HL-60 (cell line): ENCODE measurements at regions not wholly inside any gene's neighbourhood (a gene's known extent, or its start where the extent isn't known, plus 50 kb on each side); places are given as distances from the start of the nearest gene placed in this dataset.

Source experiments
- DNase-seq, 2 experiments: peaks; one replicate each; pipeline ENCODE4 v3.0.0-alpha.2; 2010 to 2020; ENCODE audit warnings: low read depth in 1 of 2, low spot score in 1 of 2
- H3K27ac ChIP-seq: fragments of 250-450 bp; sonication (Bioruptor Pico); replicated peaks from 2 replicates; pipeline ENCODE4 v1.5.1; 2020; ENCODE audit warnings: mild to moderate bottlenecking, moderate library complexity
- H3K27me3 ChIP-seq: fragments of 250-450 bp; sonication (Bioruptor Pico); 2 replicates; pipeline ENCODE4 v1.5.1; 2021; ENCODE audit warnings: mild to moderate bottlenecking, moderate library complexity; ENCODE audit not compliant: insufficient read depth, poor library complexity, severe bottlenecking
- H3K4me3 ChIP-seq: replicated peaks from 2 replicates; pipeline ENCODE4 v1.5.1; 2011; ENCODE audit warnings: mild to moderate bottlenecking, control low read depth, low read length; ENCODE audit not compliant: insufficient read depth
- GABPA ChIP-seq: IDR thresholded peaks from 2 replicates; pipeline ENCODE4 v1.6.1; 2012; ENCODE audit warnings: low read depth
- POLR2AphosphoS5 ChIP-seq: IDR thresholded peaks from 2 replicates; pipeline ENCODE4 v1.6.1; 2012; ENCODE audit warnings: low read depth
- SPI1 ChIP-seq: IDR thresholded peaks from 2 replicates; pipeline ENCODE4 v1.6.1; 2012; ENCODE audit warnings: low read depth, mild to moderate bottlenecking, borderline replicate concordance
- TF ChIP-seq, protein P1 (sequence below): IDR thresholded peaks from one replicate; pipeline ENCODE4 v1.5.1; 2011; ENCODE audit warnings: low read length, control low read depth, inconsistent platforms; ENCODE audit not compliant: insufficient read depth
- TF ChIP-seq, protein P2 (sequence below): IDR thresholded peaks from 2 replicates; pipeline ENCODE4 v1.6.1; 2012; ENCODE audit warnings: low read depth; ENCODE audit not compliant: insufficient replicate concordance

GRCh38 chr7:106196460-106197021 is 84.4 kb upstream of the SYPL1 start:
- Histone ChIP-seq H3K4me3 (no peak overlapping the region), H3K27ac (no peak overlapping the region), H3K27me3 (no peaks in the 10 kb centered on the region)
- no peak for DNase-seq
- no peak for TF ChIP-seq SPI1
- TF ChIP-seq, protein P1, sequence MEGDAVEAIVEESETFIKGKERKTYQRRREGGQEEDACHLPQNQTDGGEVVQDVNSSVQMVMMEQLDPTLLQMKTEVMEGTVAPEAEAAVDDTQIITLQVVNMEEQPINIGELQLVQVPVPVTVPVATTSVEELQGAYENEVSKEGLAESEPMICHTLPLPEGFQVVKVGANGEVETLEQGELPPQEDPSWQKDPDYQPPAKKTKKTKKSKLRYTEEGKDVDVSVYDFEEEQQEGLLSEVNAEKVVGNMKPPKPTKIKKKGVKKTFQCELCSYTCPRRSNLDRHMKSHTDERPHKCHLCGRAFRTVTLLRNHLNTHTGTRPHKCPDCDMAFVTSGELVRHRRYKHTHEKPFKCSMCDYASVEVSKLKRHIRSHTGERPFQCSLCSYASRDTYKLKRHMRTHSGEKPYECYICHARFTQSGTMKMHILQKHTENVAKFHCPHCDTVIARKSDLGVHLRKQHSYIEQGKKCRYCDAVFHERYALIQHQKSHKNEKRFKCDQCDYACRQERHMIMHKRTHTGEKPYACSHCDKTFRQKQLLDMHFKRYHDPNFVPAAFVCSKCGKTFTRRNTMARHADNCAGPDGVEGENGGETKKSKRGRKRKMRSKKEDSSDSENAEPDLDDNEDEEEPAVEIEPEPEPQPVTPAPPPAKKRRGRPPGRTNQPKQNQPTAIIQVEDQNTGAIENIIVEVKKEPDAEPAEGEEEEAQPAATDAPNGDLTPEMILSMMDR = no peak
- TF ChIP-seq, protein P2, sequence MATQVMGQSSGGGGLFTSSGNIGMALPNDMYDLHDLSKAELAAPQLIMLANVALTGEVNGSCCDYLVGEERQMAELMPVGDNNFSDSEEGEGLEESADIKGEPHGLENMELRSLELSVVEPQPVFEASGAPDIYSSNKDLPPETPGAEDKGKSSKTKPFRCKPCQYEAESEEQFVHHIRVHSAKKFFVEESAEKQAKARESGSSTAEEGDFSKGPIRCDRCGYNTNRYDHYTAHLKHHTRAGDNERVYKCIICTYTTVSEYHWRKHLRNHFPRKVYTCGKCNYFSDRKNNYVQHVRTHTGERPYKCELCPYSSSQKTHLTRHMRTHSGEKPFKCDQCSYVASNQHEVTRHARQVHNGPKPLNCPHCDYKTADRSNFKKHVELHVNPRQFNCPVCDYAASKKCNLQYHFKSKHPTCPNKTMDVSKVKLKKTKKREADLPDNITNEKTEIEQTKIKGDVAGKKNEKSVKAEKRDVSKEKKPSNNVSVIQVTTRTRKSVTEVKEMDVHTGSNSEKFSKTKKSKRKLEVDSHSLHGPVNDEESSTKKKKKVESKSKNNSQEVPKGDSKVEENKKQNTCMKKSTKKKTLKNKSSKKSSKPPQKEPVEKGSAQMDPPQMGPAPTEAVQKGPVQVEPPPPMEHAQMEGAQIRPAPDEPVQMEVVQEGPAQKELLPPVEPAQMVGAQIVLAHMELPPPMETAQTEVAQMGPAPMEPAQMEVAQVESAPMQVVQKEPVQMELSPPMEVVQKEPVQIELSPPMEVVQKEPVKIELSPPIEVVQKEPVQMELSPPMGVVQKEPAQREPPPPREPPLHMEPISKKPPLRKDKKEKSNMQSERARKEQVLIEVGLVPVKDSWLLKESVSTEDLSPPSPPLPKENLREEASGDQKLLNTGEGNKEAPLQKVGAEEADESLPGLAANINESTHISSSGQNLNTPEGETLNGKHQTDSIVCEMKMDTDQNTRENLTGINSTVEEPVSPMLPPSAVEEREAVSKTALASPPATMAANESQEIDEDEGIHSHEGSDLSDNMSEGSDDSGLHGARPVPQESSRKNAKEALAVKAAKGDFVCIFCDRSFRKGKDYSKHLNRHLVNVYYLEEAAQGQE = no peak
- TF ChIP-seq GABPA = no peak
- TF ChIP-seq POLR2AphosphoS5 = no peak

- TF ChIP-seq, protein P2 = no peak
- TF ChIP-seq, protein P1 = no peak
- no peak for TF ChIP-seq GABPA
- no peak for TF ChIP-seq SPI1
- TF ChIP-seq POLR2AphosphoS5 = no peak
- H3K27me3 ChIP-seq = peaks cover 2% of the 10 kb centered on the region
- H3K4me3 ChIP-seq = no peak overlapping the region
- H3K27ac ChIP-seq = no peak overlapping the region
- no peak for DNase-seq
Observed at GRCh38 chr7:106193661-106194060, 81.5 kb upstream of the SYPL1 start.

DNA sequence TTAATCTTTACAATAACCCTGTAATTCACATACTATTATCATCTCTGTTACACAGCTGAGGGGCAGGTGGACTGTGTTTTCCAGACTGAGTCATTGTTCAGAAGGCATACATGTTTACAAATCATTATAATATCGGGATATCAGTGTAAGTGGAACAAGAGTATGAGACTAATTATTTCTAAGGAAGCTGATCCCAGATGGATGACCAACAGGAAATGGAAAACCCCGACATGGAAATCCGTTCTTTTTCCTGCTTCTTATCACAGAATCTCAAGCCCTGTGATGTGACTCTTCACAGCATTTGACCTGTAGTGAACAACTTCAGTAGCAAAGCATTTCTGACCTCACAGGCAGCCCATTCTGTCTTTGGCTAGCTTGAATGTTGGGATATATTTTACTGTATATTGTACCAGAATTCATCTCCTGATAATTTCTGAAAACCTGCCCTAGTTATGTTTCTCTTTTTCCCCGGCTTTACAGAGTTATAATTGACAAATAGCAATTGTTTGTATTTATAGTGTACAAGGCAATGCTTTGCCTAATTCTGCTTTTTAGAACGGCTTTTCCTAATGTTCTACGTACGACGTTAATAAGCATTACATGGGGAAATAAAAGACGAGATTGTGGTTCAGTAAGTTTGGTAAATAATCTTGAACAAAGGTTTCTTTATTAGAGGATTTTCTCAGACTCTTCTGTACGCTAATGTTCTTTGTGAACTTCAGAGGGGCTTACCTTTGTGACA is 78.6 kb upstream of the SYPL1 start:
- DNase-seq = no peak
- H3K27ac ChIP-seq = no peak overlapping the region
- TF ChIP-seq, protein P1 = no peak
- no peak overlapping the region for H3K4me3 ChIP-seq
- peaks cover 2% of the 10 kb centered on the region for H3K27me3 ChIP-seq
